ENCODE measurements at regions not wholly inside any gene's neighbourhood (a gene's known extent, or its start where the extent isn't known, plus 50 kb on each side); places are given as distances from the start of the nearest gene placed in this dataset.
A peak's percentile ranks its signal among the peaks of the same experiment; 100 is the strongest.
"Not testable (repeated sequence)": the region's sequence is repeated elsewhere in the genome, so short reads cannot be mapped to it uniquely, and the experiment has no call there.

- ATAC-seq (ENCODE audit: low FRiP score in 2 of 2) (no peak), DNase-seq (no peak)
- Histone ChIP-seq H3K4me3 (no peak overlapping the region), H3K27ac (no peak overlapping the region), H3K4me1 (peaks cover 8 to 21% (median 12%) of the 10 kb centered on the region in 4 donors), H3K27me3 (no peaks in the 10 kb centered on the region), H3K9me3 (no peaks in the 10 kb centered on the region), H3K36me3 (no peaks in the 10 kb centered on the region)
- 37 to 55% methylated on average over 2 of the region's 2 CpGs for WGBS, 2 donors
- TF ChIP-seq CTCF (IDR thresholded peaks at IDR 0.05) = no peak
- TF ChIP-seq EP300 (IDR thresholded peaks at IDR 0.05) = no peak
- TF ChIP-seq POLR2AphosphoS5 (IDR thresholded peaks at IDR 0.05) = no peak
- no peak for TF ChIP-seq POLR2A (IDR thresholded peaks at IDR 0.05)
Observed at GRCh38 chr13:76668141-76668540, 218.1 kb downstream of the KCTD12 start.

- no peaks in the 10 kb centered on the region for H3K36me3 ChIP-seq
- no peak overlapping the region for H3K4me3 ChIP-seq
- peaks cover 8 to 21% (median 12%) of the 10 kb centered on the region in 4 donors for H3K4me1 ChIP-seq
- DNase-seq (no peak), ATAC-seq (ENCODE audit: low FRiP score in 2 of 2) (peak in 1 of 2 donors; percentile 66)
- no peaks in the 10 kb centered on the region for H3K27me3 ChIP-seq
- H3K27ac ChIP-seq = no peak overlapping the region
- no peaks in the 10 kb centered on the region for H3K9me3 ChIP-seq
- TF ChIP-seq POLR2AphosphoS5 (IDR thresholded peaks at IDR 0.05) = no peak
- no peak for TF ChIP-seq POLR2A (IDR thresholded peaks at IDR 0.05)
- TF ChIP-seq EP300 (IDR thresholded peaks at IDR 0.05) = no peak
- TF ChIP-seq CTCF (IDR thresholded peaks at IDR 0.05) = peak in 4 of 6 experiments; percentile 16 to 47 (median 42)
Observed at GRCh38 chr13:76667551-76667950, 218.7 kb downstream of the KCTD12 start.

- Histone ChIP-seq H3K4me3 (no peak overlapping the region), H3K36me3 (no peaks in the 10 kb centered on the region), H3K4me1 (peaks cover 8 to 21% (median 10%) of the 10 kb centered on the region in 4 donors), H3K27ac (peak overlapping the region in 1 of 4 donors; percentile 7), H3K27me3 (no peaks in the 10 kb centered on the region), H3K9me3 (no peaks in the 10 kb centered on the region)
- TF ChIP-seq EP300 (IDR thresholded peaks at IDR 0.05) = no peak
- no peak for TF ChIP-seq POLR2AphosphoS5 (IDR thresholded peaks at IDR 0.05)
- no peak for TF ChIP-seq POLR2A (IDR thresholded peaks at IDR 0.05)
- TF ChIP-seq CTCF (IDR thresholded peaks at IDR 0.05) = no peak
- WGBS, 2 donors = 46 to 53% methylated on average over 4 of the region's 4 CpGs
- no peak for DNase-seq
- peak in 1 of 2 donors; percentile 74 for ATAC-seq (ENCODE audit: low FRiP score in 2 of 2)
Observed at GRCh38 chr13:76663592-76664335, 222.4 kb downstream of the KCTD12 start.

- H3K36me3 ChIP-seq; H3K27me3 ChIP-seq; H3K9me3 ChIP-seq; H3K27ac ChIP-seq; H3K4me3 ChIP-seq; ATAC-seq (ENCODE audit: low FRiP score in 2 of 2): not testable (repeated sequence)
- H3K4me1 ChIP-seq = peaks cover 4 to 17% (median 5%) of the 10 kb centered on the region in 4 donors
- 94 to 95% methylated on average over 7 of the region's 7 CpGs for WGBS, 2 donors
- DNase-seq = peak in 1 of 2 donors; percentile 24
Observed at GRCh38 chr13:76659074-76659473, 227.1 kb downstream of the KCTD12 start.

- TF ChIP-seq POLR2A (IDR thresholded peaks at IDR 0.05) = no peak
- no peak for TF ChIP-seq CTCF (IDR thresholded peaks at IDR 0.05)
- no peak for DNase-seq
- Histone ChIP-seq H3K9me3 (no peaks in the 10 kb centered on the region), H3K27me3 (no peaks in the 10 kb centered on the region), H3K27ac (peak overlapping the region in 1 of 4 donors; percentile 13), H3K4me3 (no peak overlapping the region), H3K36me3 (no peaks in the 10 kb centered on the region), H3K4me1 (peaks cover 0 to 10% (median 0%) of the 10 kb centered on the region in 4 donors)
- WGBS, 2 donors = 59 to 74% methylated on average over 4 of the region's 4 CpGs
- ATAC-seq (ENCODE audit: low FRiP score in 2 of 2) = peak in 1 of 2 donors; percentile 42
Observed at GRCh38 chr13:76656500-76656899, 229.7 kb downstream of the KCTD12 start.

All from upper lobe of left lung (tissue), 6 donors.